HepG2 (cell line): ENCODE measurements at regions not wholly inside any gene's neighbourhood (a gene's known extent, or its start where the extent isn't known, plus 50 kb on each side); places are given as distances from the start of the nearest gene placed in this dataset.

Experiments
- ATAC-seq: fragments of 200-7000 bp; cut with Tn5 transposase; 3 replicates; pipeline ENCODE4 v1.9.1; 2020; ENCODE audit warnings: mild to moderate bottlenecking, moderate library complexity
- BruUV-seq: library from RNA; stranded (reverse); fragments of 400-500 nt; replicated peaks from 2 replicates; lab custom pipeline; 2021; lab: Mats Ljungman, UMichigan
- CTCF ChIA-PET: fragments of 300-600 bp; formaldehyde crosslinking; extraction: SDS; loops from one replicate; lab custom pipeline; 2021; ENCODE audit warnings: low total read pairs, inconsistent platforms, low intra/inter-chr PET ratio; lab: Yijun Ruan, JAX
- POLR2A ChIA-PET: fragments of 350-600 bp; sonication (Branson Sonifier 250); formaldehyde crosslinking; loops from one replicate; lab custom pipeline; 2020; ENCODE audit warnings: antibody characterized with exemption, inconsistent platforms; lab: Yijun Ruan, JAX
- DNase-seq: peaks from one replicate; pipeline ENCODE4 v3.0.0-alpha.2; 2015; ENCODE audit warnings: low spot score
- FAIRE-seq: peaks from 3 replicates; lab custom pipeline; 2011; peaks lifted over from hg19 to GRCh38; lab: Jason Lieb, UNC
- H2AFZ ChIP-seq: one replicate; pipeline ENCODE4 v1.6.1; 2011; ENCODE audit warnings: low read length, inconsistent platforms
- H3K27ac ChIP-seq: fragments of 300-600 bp; 3 replicates; pipeline ENCODE4 v1.8.0; 2011; ENCODE audit warnings: mixed run types, mild to moderate bottlenecking, mixed read lengths, low read length, inconsistent platforms; ENCODE audit not compliant: insufficient read depth; ENCODE audit errors: extremely low read length
- H3K27me3 ChIP-seq, 2 experiments: fragments of 200-600 bp in 1 of 2; 2 replicates in 1 of 2; 3 replicates in 1 of 2; pipeline versions ENCODE4 v1.6.0 to v1.8.0; 2011; ENCODE audit warnings: low read length in 2 of 2, mild to moderate bottlenecking in 2 of 2, moderate library complexity in 2 of 2, inconsistent platforms in 1 of 2; ENCODE audit not compliant: insufficient read depth in 2 of 2, control insufficient read depth in 1 of 2
- H3K36me3 ChIP-seq, 2 experiments: fragments of 200-600 bp in 1 of 2; replicated peaks in 1 of 2; 2 replicates in 1 of 2; 3 replicates in 1 of 2; pipeline versions ENCODE4 v1.5.1 to v1.8.0; 2011; ENCODE audit warnings: low read length in 2 of 2, inconsistent platforms in 1 of 2; ENCODE audit not compliant: insufficient read depth in 2 of 2, control insufficient read depth in 1 of 2
- H3K4me1 ChIP-seq: 2 replicates; pipeline ENCODE4 v1.5.1; 2012; ENCODE audit warnings: low read length, inconsistent platforms; ENCODE audit not compliant: insufficient read depth
- H3K4me2 ChIP-seq: 2 replicates; pipeline ENCODE4 v1.6.0; 2011; ENCODE audit warnings: low read depth, low read length, inconsistent platforms
- H3K4me3 ChIP-seq, 3 experiments: fragments of 200-600 bp in 1 of 3; sonication (generic), shearing (Covaris generic) in 1 of 3; replicated peaks in 1 of 3; 2 replicates each; pipeline ENCODE4 v1.5.1; 2011 to 2016; ENCODE audit warnings: low read length in 3 of 3, inconsistent platforms in 2 of 3, low read depth in 2 of 3, mild to moderate bottlenecking in 2 of 3, control low read depth in 1 of 3, mixed read lengths in 1 of 3; ENCODE audit not compliant: insufficient read depth in 1 of 3
- H3K79me2 ChIP-seq: one replicate; pipeline ENCODE4 v1.6.1; 2011; ENCODE audit warnings: low read length, inconsistent platforms; ENCODE audit not compliant: insufficient read depth
- H3K9ac ChIP-seq: 2 replicates; pipeline ENCODE4 v1.6.0; 2011; ENCODE audit warnings: mild to moderate bottlenecking, low read depth, low read length, inconsistent platforms; ENCODE audit not compliant: insufficient read depth
- H3K9me3 ChIP-seq: 2 replicates; pipeline ENCODE4 v1.5.1; 2012; ENCODE audit warnings: mild to moderate bottlenecking, low read length
- H4K20me1 ChIP-seq: 2 replicates; pipeline ENCODE4 v1.6.0; 2011; ENCODE audit warnings: inconsistent platforms, mild to moderate bottlenecking, low read length, moderate library complexity; ENCODE audit not compliant: insufficient read depth
- GABPB1 ChIP-seq: IDR thresholded peaks from 2 replicates; pipeline ENCODE4 v1.6.1; 2016; ENCODE audit warnings: mild to moderate bottlenecking, missing genetic modification reagents, moderate library complexity, missing compliant biosample characterization
- HNRNPUL1 ChIP-seq: fragments of 200-400 bp; formaldehyde crosslinking; IDR thresholded peaks from 2 replicates; pipeline ENCODE4 v1.6.1; 2017; ENCODE audit warnings: low read depth, mild to moderate bottlenecking, low read length, moderate library complexity
- RARA ChIP-seq: IDR thresholded peaks from 2 replicates; pipeline ENCODE4 v1.6.1; 2016; ENCODE audit warnings: missing genetic modification reagents, missing compliant biosample characterization
- TEAD2 ChIP-seq: sonication (generic); formaldehyde crosslinking; IDR thresholded peaks from 2 replicates; pipeline ENCODE4 v1.9.0; 2021; ENCODE audit warnings: missing genetic modification reagents
- THAP11 ChIP-seq: IDR thresholded peaks from 2 replicates; pipeline ENCODE4 v1.6.1; 2016; ENCODE audit warnings: missing biosample characterization, missing genetic modification reagents
- ZNF260 ChIP-seq: sonication (generic); formaldehyde crosslinking; IDR thresholded peaks from 2 replicates; pipeline ENCODE4 v1.4.0; 2020; ENCODE audit warnings: missing genetic modification reagents, low read depth, mild to moderate bottlenecking, borderline replicate concordance
- ZNF3 ChIP-seq: IDR thresholded peaks from 2 replicates; pipeline ENCODE4 v1.7.0; 2017; ENCODE audit warnings: inconsistent platforms
- ZNF556 ChIP-seq: sonication (generic); formaldehyde crosslinking; IDR thresholded peaks from 2 replicates; pipeline ENCODE4 v1.4.0; 2020; ENCODE audit warnings: mild to moderate bottlenecking, missing genetic modification reagents, borderline replicate concordance
- WGBS: methylation state at CpG from one replicate; pipeline ENCODE4 v1.1.6; 2017; ENCODE audit warnings: low lambda C conversion rate; 5-methylcytosine and 5-hydroxymethylcytosine counted together
- in situ Hi-C: cut with HindIII; loops from 2 replicates; pipeline ENCODE4 v1.10.0; 2017; ENCODE audit warnings: low pct_unique_long_range_greater_than_20kb; ENCODE audit not compliant: extremely low pct_ligation_motif_present
- intact Hi-C: fragments of 100-400 bp; cut with micrococcal nuclease; formaldehyde crosslinking; loops from one replicate; pipeline ENCODE4 v1.10.0; 2022; ENCODE audit not compliant: unreplicated experiment
- TF ChIP-seq, protein P1 (sequence below): sonication (generic); formaldehyde crosslinking; IDR thresholded peaks from 2 replicates; pipeline ENCODE4 v1.4.0; 2020; ENCODE audit warnings: low read depth, mild to moderate bottlenecking, missing genetic modification reagents
- TF ChIP-seq, protein P2 (sequence below): sonication (generic); formaldehyde crosslinking; conservative IDR thresholded peaks from 2 replicates; pipeline ENCODE4 v1.4.0; 2020; ENCODE audit warnings: missing genetic modification reagents

DNA sequence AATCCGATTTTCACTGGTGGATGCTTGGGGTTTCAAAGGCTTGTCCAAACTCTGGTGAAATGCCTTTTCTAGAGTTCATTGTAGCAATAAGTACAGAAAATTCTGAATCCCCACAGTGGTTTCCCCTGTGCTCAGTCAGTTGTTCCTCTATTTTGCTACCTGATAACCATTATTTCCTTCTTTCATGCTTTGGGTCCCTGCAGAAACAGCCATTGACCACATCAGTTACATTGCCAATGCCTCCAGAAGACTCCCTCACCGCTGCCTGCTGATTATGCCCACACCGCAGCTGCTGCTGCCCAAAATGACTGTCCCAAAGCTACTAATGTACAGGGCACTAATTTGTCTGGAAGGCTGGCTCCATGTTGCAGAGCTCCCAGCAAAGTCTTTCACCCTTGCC is 517.3 kb downstream of the KLF12 start:
- ChIA-PET CTCF (no interaction called here), POLR2A (no interaction called here)
- ATAC-seq (no peak), DNase-seq (no peak)
- Histone ChIP-seq H3K36me3 (no peaks in the 10 kb centered on the region), H4K20me1 (no peaks in the 10 kb centered on the region), H2AFZ (no peak overlapping the region), H3K27ac (no peak overlapping the region), H3K4me1 (peaks cover 14% of the 10 kb centered on the region), H3K9ac (no peak overlapping the region), H3K79me2 (no peaks in the 10 kb centered on the region), H3K4me2 (no peak overlapping the region), H3K9me3 (no peaks in the 10 kb centered on the region)
- WGBS = 72% methylated on average over 2 of the region's 3 CpGs
- intact Hi-C loops = no loop called here
- in situ Hi-C loops = no loop called here
- TF ChIP-seq RARA (CRISPR knock-in tag) = no peak
- TF ChIP-seq, protein P1, sequence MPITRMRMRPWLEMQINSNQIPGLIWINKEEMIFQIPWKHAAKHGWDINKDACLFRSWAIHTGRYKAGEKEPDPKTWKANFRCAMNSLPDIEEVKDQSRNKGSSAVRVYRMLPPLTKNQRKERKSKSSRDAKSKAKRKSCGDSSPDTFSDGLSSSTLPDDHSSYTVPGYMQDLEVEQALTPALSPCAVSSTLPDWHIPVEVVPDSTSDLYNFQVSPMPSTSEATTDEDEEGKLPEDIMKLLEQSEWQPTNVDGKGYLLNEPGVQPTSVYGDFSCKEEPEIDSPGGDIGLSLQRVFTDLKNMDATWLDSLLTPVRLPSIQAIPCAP (CRISPR knock-in tag) = no peak
- no peak for TF ChIP-seq TEAD2
- no peak for TF ChIP-seq GABPB1 (CRISPR knock-in tag)
- no peak for TF ChIP-seq ZNF556 (CRISPR knock-in tag)
- TF ChIP-seq, protein P2, sequence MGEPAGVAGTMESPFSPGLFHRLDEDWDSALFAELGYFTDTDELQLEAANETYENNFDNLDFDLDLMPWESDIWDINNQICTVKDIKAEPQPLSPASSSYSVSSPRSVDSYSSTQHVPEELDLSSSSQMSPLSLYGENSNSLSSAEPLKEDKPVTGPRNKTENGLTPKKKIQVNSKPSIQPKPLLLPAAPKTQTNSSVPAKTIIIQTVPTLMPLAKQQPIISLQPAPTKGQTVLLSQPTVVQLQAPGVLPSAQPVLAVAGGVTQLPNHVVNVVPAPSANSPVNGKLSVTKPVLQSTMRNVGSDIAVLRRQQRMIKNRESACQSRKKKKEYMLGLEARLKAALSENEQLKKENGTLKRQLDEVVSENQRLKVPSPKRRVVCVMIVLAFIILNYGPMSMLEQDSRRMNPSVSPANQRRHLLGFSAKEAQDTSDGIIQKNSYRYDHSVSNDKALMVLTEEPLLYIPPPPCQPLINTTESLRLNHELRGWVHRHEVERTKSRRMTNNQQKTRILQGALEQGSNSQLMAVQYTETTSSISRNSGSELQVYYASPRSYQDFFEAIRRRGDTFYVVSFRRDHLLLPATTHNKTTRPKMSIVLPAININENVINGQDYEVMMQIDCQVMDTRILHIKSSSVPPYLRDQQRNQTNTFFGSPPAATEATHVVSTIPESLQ (CRISPR knock-in tag) = no peak
- TF ChIP-seq HNRNPUL1 = no peak
- TF ChIP-seq ZNF3 (CRISPR knock-in tag) = no peak
- TF ChIP-seq THAP11 (CRISPR knock-in tag) = no peak
- TF ChIP-seq ZNF260 (CRISPR knock-in tag) = no peak
- TF ChIP-seq, all 625 proteins: peak for 0
- H3K4me3 ChIP-seq = no peak overlapping the region
- no TSS peak for BruUV-seq
- no peak for FAIRE-seq
- H3K27me3 ChIP-seq = no peaks in the 10 kb centered on the region
